ENCODE measurements at regions not wholly inside any gene's neighbourhood (a gene's known extent, or its start where the extent isn't known, plus 50 kb on each side); places are given as distances from the start of the nearest gene placed in this dataset.

DNA sequence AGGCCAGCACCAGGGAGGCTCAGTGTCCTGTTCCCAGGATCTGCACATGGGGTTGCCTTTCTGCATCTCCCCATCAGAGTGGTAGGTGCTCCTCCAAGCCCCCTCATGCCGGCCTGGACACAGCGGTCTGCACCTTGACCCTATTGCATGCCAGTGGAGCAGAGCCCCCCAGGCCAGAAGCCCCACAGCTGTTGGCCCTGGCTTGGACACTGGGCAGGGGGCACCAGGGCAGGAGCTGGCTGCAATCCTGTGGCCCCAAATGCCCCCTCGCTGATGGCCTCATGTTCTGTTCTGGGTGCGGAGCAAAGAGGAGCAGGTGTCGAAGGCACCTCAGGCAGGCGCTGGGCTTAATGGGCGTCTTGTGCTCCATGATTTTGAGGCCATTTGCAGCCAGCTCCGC, 62.7 kb downstream of the CCDC74A start:
- TF ChIP-seq, protein P1, sequence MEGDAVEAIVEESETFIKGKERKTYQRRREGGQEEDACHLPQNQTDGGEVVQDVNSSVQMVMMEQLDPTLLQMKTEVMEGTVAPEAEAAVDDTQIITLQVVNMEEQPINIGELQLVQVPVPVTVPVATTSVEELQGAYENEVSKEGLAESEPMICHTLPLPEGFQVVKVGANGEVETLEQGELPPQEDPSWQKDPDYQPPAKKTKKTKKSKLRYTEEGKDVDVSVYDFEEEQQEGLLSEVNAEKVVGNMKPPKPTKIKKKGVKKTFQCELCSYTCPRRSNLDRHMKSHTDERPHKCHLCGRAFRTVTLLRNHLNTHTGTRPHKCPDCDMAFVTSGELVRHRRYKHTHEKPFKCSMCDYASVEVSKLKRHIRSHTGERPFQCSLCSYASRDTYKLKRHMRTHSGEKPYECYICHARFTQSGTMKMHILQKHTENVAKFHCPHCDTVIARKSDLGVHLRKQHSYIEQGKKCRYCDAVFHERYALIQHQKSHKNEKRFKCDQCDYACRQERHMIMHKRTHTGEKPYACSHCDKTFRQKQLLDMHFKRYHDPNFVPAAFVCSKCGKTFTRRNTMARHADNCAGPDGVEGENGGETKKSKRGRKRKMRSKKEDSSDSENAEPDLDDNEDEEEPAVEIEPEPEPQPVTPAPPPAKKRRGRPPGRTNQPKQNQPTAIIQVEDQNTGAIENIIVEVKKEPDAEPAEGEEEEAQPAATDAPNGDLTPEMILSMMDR (IDR thresholded peaks at IDR 0.05) = no peak
- no peak for TF ChIP-seq POLR2A (IDR thresholded peaks at IDR 0.05)
